Prostate gland (tissue), 2 donors: ENCODE measurements at regions not wholly inside any gene's neighbourhood (a gene's known extent, or its start where the extent isn't known, plus 50 kb on each side); places are given as distances from the start of the nearest gene placed in this dataset.

Experiments
- CTCF ChIP-seq, 4 experiments: fragments of 200-600 bp in 2 of 4; fragments of 450-650 bp in 2 of 4; sonication (generic) in 2 of 4; IDR thresholded peaks; 1 replicate in 3 of 4; 2 replicates in 1 of 4; pipeline ENCODE4 v1.5.1; 2016 to 2019; ENCODE audit warnings: antibody characterized with exemption in 4 of 4, mild to moderate bottlenecking in 2 of 4, moderate library complexity in 2 of 4
- POLR2A ChIP-seq: fragments of 450-650 bp; IDR thresholded peaks from one replicate; pipeline ENCODE4 v1.6.1; 2016; ENCODE audit warnings: antibody characterized with exemption, mild to moderate bottlenecking
- POLR2AphosphoS5 ChIP-seq: sonication (generic); formaldehyde crosslinking; IDR thresholded peaks from one replicate; pipeline ENCODE4 v1.6.1; 2017; ENCODE audit warnings: antibody characterized with exemption

- TF ChIP-seq CTCF (IDR thresholded peaks at IDR 0.05) (no peak), POLR2A (no peak), POLR2AphosphoS5 (no peak)
Observed at GRCh38 chr2:122822319-122822718, 1066.9 kb downstream of the TSN start.
